HepG2 (cell line): ENCODE measurements at regions not wholly inside any gene's neighbourhood (a gene's known extent, or its start where the extent isn't known, plus 50 kb on each side); places are given as distances from the start of the nearest gene placed in this dataset.

Experiments used
- ATAC-seq: fragments of 200-7000 bp; cut with Tn5 transposase; 3 replicates; pipeline ENCODE4 v1.9.1; 2020; ENCODE audit warnings: mild to moderate bottlenecking, moderate library complexity
- BruUV-seq: library from RNA; stranded (reverse); fragments of 400-500 nt; replicated peaks from 2 replicates; lab custom pipeline; 2021; lab: Mats Ljungman, UMichigan
- CTCF ChIA-PET: fragments of 300-600 bp; formaldehyde crosslinking; extraction: SDS; loops from one replicate; lab custom pipeline; 2021; ENCODE audit warnings: low total read pairs, inconsistent platforms, low intra/inter-chr PET ratio; lab: Yijun Ruan, JAX
- POLR2A ChIA-PET: fragments of 350-600 bp; sonication (Branson Sonifier 250); formaldehyde crosslinking; loops from one replicate; lab custom pipeline; 2020; ENCODE audit warnings: antibody characterized with exemption, inconsistent platforms; lab: Yijun Ruan, JAX
- DNase-seq: peaks from one replicate; pipeline ENCODE4 v3.0.0-alpha.2; 2015; ENCODE audit warnings: low spot score
- FAIRE-seq: peaks from 3 replicates; lab custom pipeline; 2011; peaks lifted over from hg19 to GRCh38; lab: Jason Lieb, UNC
- H2AFZ ChIP-seq: one replicate; pipeline ENCODE4 v1.6.1; 2011; ENCODE audit warnings: low read length, inconsistent platforms
- H3K27ac ChIP-seq: fragments of 300-600 bp; 3 replicates; pipeline ENCODE4 v1.8.0; 2011; ENCODE audit warnings: mixed run types, mild to moderate bottlenecking, mixed read lengths, low read length, inconsistent platforms; ENCODE audit not compliant: insufficient read depth; ENCODE audit errors: extremely low read length
- H3K27me3 ChIP-seq, 2 experiments: fragments of 200-600 bp in 1 of 2; 2 replicates in 1 of 2; 3 replicates in 1 of 2; pipeline versions ENCODE4 v1.6.0 to v1.8.0; 2011; ENCODE audit warnings: low read length in 2 of 2, mild to moderate bottlenecking in 2 of 2, moderate library complexity in 2 of 2, inconsistent platforms in 1 of 2; ENCODE audit not compliant: insufficient read depth in 2 of 2, control insufficient read depth in 1 of 2
- H3K36me3 ChIP-seq, 2 experiments: fragments of 200-600 bp in 1 of 2; replicated peaks in 1 of 2; 2 replicates in 1 of 2; 3 replicates in 1 of 2; pipeline versions ENCODE4 v1.5.1 to v1.8.0; 2011; ENCODE audit warnings: low read length in 2 of 2, inconsistent platforms in 1 of 2; ENCODE audit not compliant: insufficient read depth in 2 of 2, control insufficient read depth in 1 of 2
- H3K4me1 ChIP-seq: 2 replicates; pipeline ENCODE4 v1.5.1; 2012; ENCODE audit warnings: low read length, inconsistent platforms; ENCODE audit not compliant: insufficient read depth
- H3K4me2 ChIP-seq: 2 replicates; pipeline ENCODE4 v1.6.0; 2011; ENCODE audit warnings: low read depth, low read length, inconsistent platforms
- H3K4me3 ChIP-seq, 3 experiments: fragments of 200-600 bp in 1 of 3; sonication (generic), shearing (Covaris generic) in 1 of 3; replicated peaks in 1 of 3; 2 replicates each; pipeline ENCODE4 v1.5.1; 2011 to 2016; ENCODE audit warnings: low read length in 3 of 3, inconsistent platforms in 2 of 3, low read depth in 2 of 3, mild to moderate bottlenecking in 2 of 3, control low read depth in 1 of 3, mixed read lengths in 1 of 3; ENCODE audit not compliant: insufficient read depth in 1 of 3
- H3K79me2 ChIP-seq: one replicate; pipeline ENCODE4 v1.6.1; 2011; ENCODE audit warnings: low read length, inconsistent platforms; ENCODE audit not compliant: insufficient read depth
- H3K9ac ChIP-seq: 2 replicates; pipeline ENCODE4 v1.6.0; 2011; ENCODE audit warnings: mild to moderate bottlenecking, low read depth, low read length, inconsistent platforms; ENCODE audit not compliant: insufficient read depth
- H3K9me3 ChIP-seq: 2 replicates; pipeline ENCODE4 v1.5.1; 2012; ENCODE audit warnings: mild to moderate bottlenecking, low read length
- H4K20me1 ChIP-seq: 2 replicates; pipeline ENCODE4 v1.6.0; 2011; ENCODE audit warnings: inconsistent platforms, mild to moderate bottlenecking, low read length, moderate library complexity; ENCODE audit not compliant: insufficient read depth
- ARNTL ChIP-seq: sonication (generic); formaldehyde crosslinking; IDR thresholded peaks from 2 replicates; pipeline ENCODE4 v1.4.0; 2020; ENCODE audit warnings: mild to moderate bottlenecking, missing genetic modification reagents
- HMG20A ChIP-seq: IDR thresholded peaks from 2 replicates; pipeline ENCODE4 v1.6.1; 2016; ENCODE audit warnings: borderline replicate concordance
- KLF15 ChIP-seq: sonication (generic); formaldehyde crosslinking; IDR thresholded peaks from 2 replicates; pipeline ENCODE4 v1.8.1; 2023; ENCODE audit warnings: borderline replicate concordance, mild to moderate bottlenecking, inconsistent platforms, missing genetic modification reagents, mixed read lengths
- MAFF ChIP-seq: IDR thresholded peaks from 2 replicates; pipeline ENCODE4 v1.6.1; 2011; ENCODE audit warnings: low read depth, low read length, improper control_type of control experiment
- MAFK ChIP-seq, 2 experiments: IDR thresholded peaks in 1 of 2; conservative IDR thresholded peaks in 1 of 2; 2 replicates each; pipeline ENCODE4 v1.6.1; 2011; ENCODE audit warnings: improper control_type of control experiment in 2 of 2, low read length in 2 of 2
- NFYB ChIP-seq: sonication (generic); formaldehyde crosslinking; IDR thresholded peaks from 2 replicates; pipeline ENCODE4 v1.4.0; 2020; ENCODE audit warnings: missing genetic modification reagents
- ZBTB46 ChIP-seq: sonication (generic); formaldehyde crosslinking; IDR thresholded peaks from 2 replicates; pipeline ENCODE4 v1.4.0; 2020; ENCODE audit warnings: mild to moderate bottlenecking, missing genetic modification reagents, borderline replicate concordance
- ZC3H4 ChIP-seq: sonication (generic); formaldehyde crosslinking; IDR thresholded peaks from 2 replicates; pipeline ENCODE4 v1.4.0; 2020; ENCODE audit warnings: missing genetic modification reagents, borderline replicate concordance
- ZFX ChIP-seq: sonication (generic); formaldehyde crosslinking; IDR thresholded peaks from 2 replicates; pipeline ENCODE4 v1.4.0; 2020; ENCODE audit warnings: mild to moderate bottlenecking, low read depth, missing genetic modification reagents, moderate library complexity
- ZNF264 ChIP-seq: sonication (generic); formaldehyde crosslinking; IDR thresholded peaks from 2 replicates; pipeline ENCODE4 v1.4.0; 2020; ENCODE audit warnings: missing genetic modification reagents
- ZNF557 ChIP-seq: sonication (generic); formaldehyde crosslinking; IDR thresholded peaks from 2 replicates; pipeline ENCODE4 v1.4.0; 2020; ENCODE audit warnings: missing genetic modification reagents
- ZNF782 ChIP-seq: sonication (generic); formaldehyde crosslinking; IDR thresholded peaks from 2 replicates; pipeline ENCODE4 v1.4.0; 2020; ENCODE audit warnings: missing genetic modification reagents, mild to moderate bottlenecking, borderline replicate concordance
- WGBS: methylation state at CpG from one replicate; pipeline ENCODE4 v1.1.6; 2017; ENCODE audit warnings: low lambda C conversion rate; 5-methylcytosine and 5-hydroxymethylcytosine counted together
- in situ Hi-C: cut with HindIII; loops from 2 replicates; pipeline ENCODE4 v1.10.0; 2017; ENCODE audit warnings: low pct_unique_long_range_greater_than_20kb; ENCODE audit not compliant: extremely low pct_ligation_motif_present
- intact Hi-C: fragments of 100-400 bp; cut with micrococcal nuclease; formaldehyde crosslinking; loops from one replicate; pipeline ENCODE4 v1.10.0; 2022; ENCODE audit not compliant: unreplicated experiment

DNA sequence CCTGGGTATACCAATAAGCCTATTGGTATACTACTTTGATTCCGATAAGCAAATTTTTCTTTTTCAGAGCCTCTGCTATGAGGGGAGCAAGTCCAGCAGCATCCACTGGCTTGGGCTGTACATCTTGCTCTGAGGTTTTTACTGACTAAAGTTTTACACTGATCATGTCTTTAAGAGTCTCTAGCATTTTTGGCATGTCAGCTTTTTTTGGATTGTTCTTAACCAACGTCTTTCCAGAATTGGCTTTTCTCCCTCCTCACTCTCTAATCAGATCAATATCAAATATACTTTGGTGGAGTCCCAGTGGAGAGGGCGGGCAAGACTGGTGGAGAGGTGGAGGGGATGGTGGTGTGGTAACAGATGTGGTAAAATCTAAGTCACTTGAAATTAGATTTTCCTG, 196.8 kb downstream of the HEPH start:
- intact Hi-C loops, result no loop called here
- Histone ChIP-seq H3K9ac (no peak overlapping the region), H2AFZ (no peak overlapping the region), H3K9me3 (peaks cover 20% of the 10 kb centered on the region), H3K27me3 (no peaks in the 10 kb centered on the region), H3K4me2 (no peak overlapping the region), H4K20me1 (no peaks in the 10 kb centered on the region), H3K36me3 (no peaks in the 10 kb centered on the region), H3K79me2 (no peaks in the 10 kb centered on the region), H3K27ac (no peak overlapping the region), H3K4me1 (no peaks in the 10 kb centered on the region), H3K4me3 (no peak overlapping the region)
- CTCF ChIA-PET, result no interaction called here
- no peak for TF ChIP-seq ARNTL (CRISPR knock-in tag)
- peak in 1 of 2 experiments; percentile 60; a peak in 2 of 4 replicates for TF ChIP-seq MAFK (conservative IDR thresholded peaks at IDR 0.05 in 1 of 2, IDR thresholded peaks at IDR 0.05 in 1 of 2; ENCODE audit: low read length in 2 of 2)
- peak; percentile 44 for TF ChIP-seq MAFF
- POLR2A ChIA-PET, result no interaction called here
- in situ Hi-C loops, result no loop called here
- DNase-seq (no peak), FAIRE-seq (no peak), ATAC-seq (no peak)
- BruUV-seq, result no TSS peak
- 0% methylated on average over 3 of the region's 3 CpGs for WGBS

GRCh38 chrX:66384722-66385121, 220.7 kb downstream of the HEPH start:
- FAIRE-seq, result no peak
- Histone ChIP-seq H3K4me3 (no peak overlapping the region), H3K9ac (no peak overlapping the region), H4K20me1 (no peaks in the 10 kb centered on the region), H3K9me3 (peaks cover 42% of the 10 kb centered on the region), H3K27me3 (no peaks in the 10 kb centered on the region), H3K36me3 (no peaks in the 10 kb centered on the region), H2AFZ (no peak overlapping the region), H3K79me2 (no peaks in the 10 kb centered on the region), H3K27ac (no peak overlapping the region), H3K4me1 (no peaks in the 10 kb centered on the region), H3K4me2 (no peak overlapping the region)
- CTCF ChIA-PET, result no interaction called here
- ATAC-seq, result no peak
- BruUV-seq, result no TSS peak
- intact Hi-C loops (no loop called here), in situ Hi-C loops (no loop called here)
- POLR2A ChIA-PET, result no interaction called here
- 0% methylated on average over 1 of the region's 1 CpG for WGBS
- no peak for DNase-seq
- no peak for TF ChIP-seq ZBTB46 (CRISPR knock-in tag)
- TF ChIP-seq HMG20A (CRISPR knock-in tag), result no peak
- TF ChIP-seq KLF15, result no peak
- no peak for TF ChIP-seq ZNF782
- no peak for TF ChIP-seq ZNF264 (CRISPR knock-in tag)
- TF ChIP-seq ZFX, result no peak
- no peak for TF ChIP-seq NFYB (CRISPR knock-in tag)
- TF ChIP-seq ZC3H4 (CRISPR knock-in tag), result no peak
- TF ChIP-seq MAFF, result peak; percentile 45; the same call in 1 of the 2 replicates
- peak in 1 of 2 experiments; percentile 67; a peak in 3 of 4 replicates for TF ChIP-seq MAFK (conservative IDR thresholded peaks at IDR 0.05 in 1 of 2, IDR thresholded peaks at IDR 0.05 in 1 of 2; ENCODE audit: low read length in 2 of 2)
- no peak for TF ChIP-seq ZNF557 (CRISPR knock-in tag)
